ENCODE measurements at regions not wholly inside any gene's neighbourhood (a gene's known extent, or its start where the extent isn't known, plus 50 kb on each side); places are given as distances from the start of the nearest gene placed in this dataset.

GRCh38 chr18:42414756-42415454 is 459.9 kb downstream of the PIK3C3 start:
- no peak overlapping the region for H3K27ac ChIP-seq (ENCODE audit: low read depth in 2 of 2, low read length in 2 of 2)
- H3K9me3 ChIP-seq (ENCODE audit: control insufficient read depth in 2 of 3, insufficient read depth in 1 of 3, low read length in 3 of 3): no peaks in the 10 kb centered on the region
- no peaks in the 10 kb centered on the region for H3K27me3 ChIP-seq (ENCODE audit: control insufficient read depth, insufficient read depth, low read length)
- H3K36me3 ChIP-seq (ENCODE audit: control insufficient read depth in 2 of 3, insufficient read depth in 3 of 3, low read length in 3 of 3): no peaks in the 10 kb centered on the region
- intact Hi-C loops (cut with DNase I): no loop called here
- peak in 1 of 5 donors; percentile 33 for DNase-seq
- H3K4me1 ChIP-seq (ENCODE audit: control insufficient read depth in 2 of 3, insufficient read depth in 2 of 3, low read depth in 1 of 3, low read length in 3 of 3): no peaks in the 10 kb centered on the region
- H3K4me3 ChIP-seq (ENCODE audit: low read length in 3 of 3): no peak overlapping the region
- FAIRE-seq: peak; percentile 37
- no peak overlapping the region for H3K9ac ChIP-seq (ENCODE audit: low read length in 3 of 3)
- TF ChIP-seq, protein P1, sequence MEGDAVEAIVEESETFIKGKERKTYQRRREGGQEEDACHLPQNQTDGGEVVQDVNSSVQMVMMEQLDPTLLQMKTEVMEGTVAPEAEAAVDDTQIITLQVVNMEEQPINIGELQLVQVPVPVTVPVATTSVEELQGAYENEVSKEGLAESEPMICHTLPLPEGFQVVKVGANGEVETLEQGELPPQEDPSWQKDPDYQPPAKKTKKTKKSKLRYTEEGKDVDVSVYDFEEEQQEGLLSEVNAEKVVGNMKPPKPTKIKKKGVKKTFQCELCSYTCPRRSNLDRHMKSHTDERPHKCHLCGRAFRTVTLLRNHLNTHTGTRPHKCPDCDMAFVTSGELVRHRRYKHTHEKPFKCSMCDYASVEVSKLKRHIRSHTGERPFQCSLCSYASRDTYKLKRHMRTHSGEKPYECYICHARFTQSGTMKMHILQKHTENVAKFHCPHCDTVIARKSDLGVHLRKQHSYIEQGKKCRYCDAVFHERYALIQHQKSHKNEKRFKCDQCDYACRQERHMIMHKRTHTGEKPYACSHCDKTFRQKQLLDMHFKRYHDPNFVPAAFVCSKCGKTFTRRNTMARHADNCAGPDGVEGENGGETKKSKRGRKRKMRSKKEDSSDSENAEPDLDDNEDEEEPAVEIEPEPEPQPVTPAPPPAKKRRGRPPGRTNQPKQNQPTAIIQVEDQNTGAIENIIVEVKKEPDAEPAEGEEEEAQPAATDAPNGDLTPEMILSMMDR (IDR thresholded peaks at IDR 0.05; ENCODE audit: borderline replicate concordance, extremely low read depth, insufficient read depth): no peak

GRCh38 chr18:42417189-42417588 is 462.2 kb downstream of the PIK3C3 start:
- H3K36me3 ChIP-seq (ENCODE audit: control insufficient read depth in 2 of 3, insufficient read depth in 3 of 3, low read length in 3 of 3): no peaks in the 10 kb centered on the region
- FAIRE-seq (no peak), DNase-seq (no peak)
- TF ChIP-seq, protein P1 (IDR thresholded peaks at IDR 0.05; ENCODE audit: borderline replicate concordance, extremely low read depth, insufficient read depth): no peak
- H3K27me3 ChIP-seq (ENCODE audit: control insufficient read depth, insufficient read depth, low read length): no peaks in the 10 kb centered on the region
- H3K27ac ChIP-seq (ENCODE audit: low read depth in 2 of 2, low read length in 2 of 2): no peak overlapping the region
- H3K4me3 ChIP-seq (ENCODE audit: low read length in 3 of 3): no peak overlapping the region
- no peaks in the 10 kb centered on the region for H3K9me3 ChIP-seq (ENCODE audit: control insufficient read depth in 2 of 3, insufficient read depth in 1 of 3, low read length in 3 of 3)
- H3K9ac ChIP-seq (ENCODE audit: low read length in 3 of 3): no peak overlapping the region
- H3K4me1 ChIP-seq (ENCODE audit: control insufficient read depth in 2 of 3, insufficient read depth in 2 of 3, low read depth in 1 of 3, low read length in 3 of 3): no peaks in the 10 kb centered on the region
- intact Hi-C loops (cut with DNase I): no loop called here

DNA sequence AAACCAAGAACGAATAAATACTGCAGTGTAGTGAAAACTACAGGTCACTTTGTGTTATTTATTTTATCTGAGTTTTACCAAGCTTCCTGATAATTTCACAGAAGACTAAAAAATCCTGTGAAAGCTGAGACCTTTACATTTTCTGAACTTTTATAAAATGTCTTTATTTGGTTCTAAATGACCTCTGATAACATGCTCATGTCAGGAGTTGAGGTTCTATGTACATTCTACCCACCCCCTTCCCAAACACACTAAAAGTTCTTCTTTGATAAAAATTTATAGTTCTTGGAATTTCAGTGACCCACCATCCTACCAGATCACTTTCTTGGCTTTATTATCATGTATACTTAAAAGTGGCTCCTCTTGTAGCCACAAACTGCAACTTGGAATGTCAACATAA is 463.1 kb downstream of the PIK3C3 start:
- H3K27me3 ChIP-seq (ENCODE audit: control insufficient read depth, insufficient read depth, low read length): no peaks in the 10 kb centered on the region
- H3K27ac ChIP-seq (ENCODE audit: low read depth in 2 of 2, low read length in 2 of 2): no peak overlapping the region
- H3K4me3 ChIP-seq (ENCODE audit: low read length in 3 of 3): no peak overlapping the region
- FAIRE-seq (no peak), DNase-seq (peak in 2 of 5 donors; percentile 11 to 70)
- H3K9ac ChIP-seq (ENCODE audit: low read length in 3 of 3): no peak overlapping the region
- intact Hi-C loops (cut with DNase I): no loop called here
- no peaks in the 10 kb centered on the region for H3K9me3 ChIP-seq (ENCODE audit: control insufficient read depth in 2 of 3, insufficient read depth in 1 of 3, low read length in 3 of 3)
- TF ChIP-seq, protein P1 (IDR thresholded peaks at IDR 0.05; ENCODE audit: borderline replicate concordance, extremely low read depth, insufficient read depth): no peak
- H3K4me1 ChIP-seq (ENCODE audit: control insufficient read depth in 2 of 3, insufficient read depth in 2 of 3, low read depth in 1 of 3, low read length in 3 of 3): no peaks in the 10 kb centered on the region
- no peaks in the 10 kb centered on the region for H3K36me3 ChIP-seq (ENCODE audit: control insufficient read depth in 2 of 3, insufficient read depth in 3 of 3, low read length in 3 of 3)

DNA sequence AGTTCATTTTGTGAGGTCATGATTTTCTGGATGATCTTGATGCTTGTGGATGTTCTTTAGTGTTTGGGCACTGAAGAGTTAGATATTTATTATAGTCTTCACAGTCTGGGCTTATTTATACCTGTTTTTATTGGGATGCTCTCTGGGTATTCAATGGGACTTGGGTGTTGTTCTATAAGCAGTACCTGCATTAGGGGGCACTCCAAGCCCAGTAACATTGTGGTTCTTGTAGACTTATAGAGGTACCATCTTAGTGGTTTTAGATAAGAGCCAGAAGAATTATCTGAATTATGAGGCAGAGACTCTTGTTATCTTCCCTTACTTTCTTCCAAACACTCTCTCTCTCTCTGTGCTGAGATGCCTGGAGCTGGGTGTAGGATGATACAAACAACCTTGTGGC is 470.0 kb downstream of the PIK3C3 start:
- TF ChIP-seq, protein P1 (IDR thresholded peaks at IDR 0.05; ENCODE audit: borderline replicate concordance, extremely low read depth, insufficient read depth): no peak
- Histone ChIP-seq H3K27me3 (ENCODE audit: control insufficient read depth, insufficient read depth, low read length) (no peaks in the 10 kb centered on the region), H3K36me3 (ENCODE audit: control insufficient read depth in 2 of 3, insufficient read depth in 3 of 3, low read length in 3 of 3) (no peaks in the 10 kb centered on the region), H3K4me3 (ENCODE audit: low read length in 3 of 3) (no peak overlapping the region), H3K4me1 (ENCODE audit: control insufficient read depth in 2 of 3, insufficient read depth in 2 of 3, low read depth in 1 of 3, low read length in 3 of 3) (no peaks in the 10 kb centered on the region), H3K27ac (ENCODE audit: low read depth in 2 of 2, low read length in 2 of 2) (no peak overlapping the region), H3K9me3 (ENCODE audit: control insufficient read depth in 2 of 3, insufficient read depth in 1 of 3, low read length in 3 of 3) (no peaks in the 10 kb centered on the region), H3K9ac (ENCODE audit: low read length in 3 of 3) (no peak overlapping the region)
- FAIRE-seq (no peak), DNase-seq (no peak)
- intact Hi-C loops (cut with DNase I): no loop called here
